Skeletal muscle cell (primary cell): ENCODE measurements at regions not wholly inside any gene's neighbourhood (a gene's known extent, or its start where the extent isn't known, plus 50 kb on each side); places are given as distances from the start of the nearest gene placed in this dataset.
"Not testable (repeated sequence)": the region's sequence is repeated elsewhere in the genome, so short reads cannot be mapped to it uniquely, and the experiment has no call there.

ENCODE experiments used
- DNase-seq: peaks from one replicate; pipeline ENCODE4 v3.0.0-alpha.2; 2010; ENCODE audit warnings: low read depth
- H3K4me3 ChIP-seq: 2 replicates; pipeline ENCODE4 v1.5.1; 2011; ENCODE audit warnings: low read depth, mild to moderate bottlenecking, control low read depth, low read length, moderate library complexity

DNA sequence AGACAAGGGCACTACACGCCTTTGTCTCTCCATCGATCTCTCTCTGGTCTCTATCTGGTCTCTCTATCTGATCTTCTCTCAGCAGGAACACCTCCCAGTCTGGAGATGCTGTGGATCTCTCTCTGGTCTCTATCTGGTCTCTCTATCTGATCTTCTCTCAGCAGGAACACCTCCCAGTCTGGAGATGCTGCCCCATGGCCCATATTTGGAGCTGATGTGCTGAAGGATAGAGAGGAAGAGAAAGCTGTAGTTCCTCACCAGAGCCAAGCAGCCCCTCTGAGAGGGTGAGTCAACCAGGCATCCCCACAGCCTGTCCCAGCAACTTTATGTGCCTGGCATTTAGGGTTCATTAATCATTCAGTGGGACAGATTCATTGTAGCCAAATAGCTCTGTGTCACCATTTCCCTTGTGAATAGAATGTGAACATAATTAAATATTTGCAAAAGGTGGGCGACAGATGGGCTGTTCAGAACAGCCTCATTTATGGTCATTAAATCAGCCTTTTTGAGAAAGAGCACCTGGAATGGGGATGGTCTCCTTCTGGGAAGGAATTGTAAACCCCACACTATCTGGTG is 189.3 kb upstream of the MAST4 start:
- no peak for DNase-seq
- H3K4me3 ChIP-seq = no peak overlapping the region

DNA sequence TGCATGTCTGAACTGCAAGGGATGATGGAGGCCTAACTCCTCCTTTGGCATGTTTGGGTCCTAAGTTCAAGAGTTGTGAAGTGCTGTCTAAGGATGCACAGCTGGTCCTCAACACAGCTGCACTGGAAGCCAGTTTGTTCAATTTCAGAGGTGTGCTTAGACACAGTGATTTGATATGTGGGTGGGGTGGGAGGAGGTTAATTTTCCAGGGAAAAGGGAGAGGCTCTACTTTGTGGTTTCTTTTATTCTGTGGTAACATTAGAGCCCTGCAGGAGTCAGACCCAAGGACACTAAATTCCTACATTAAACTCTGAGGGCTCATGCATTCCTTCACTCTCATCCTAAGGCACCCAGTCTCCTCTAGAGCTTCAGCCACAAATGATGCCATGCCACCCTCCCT is 188.4 kb upstream of the MAST4 start:
- no peak for DNase-seq
- no peak overlapping the region for H3K4me3 ChIP-seq

DNA sequence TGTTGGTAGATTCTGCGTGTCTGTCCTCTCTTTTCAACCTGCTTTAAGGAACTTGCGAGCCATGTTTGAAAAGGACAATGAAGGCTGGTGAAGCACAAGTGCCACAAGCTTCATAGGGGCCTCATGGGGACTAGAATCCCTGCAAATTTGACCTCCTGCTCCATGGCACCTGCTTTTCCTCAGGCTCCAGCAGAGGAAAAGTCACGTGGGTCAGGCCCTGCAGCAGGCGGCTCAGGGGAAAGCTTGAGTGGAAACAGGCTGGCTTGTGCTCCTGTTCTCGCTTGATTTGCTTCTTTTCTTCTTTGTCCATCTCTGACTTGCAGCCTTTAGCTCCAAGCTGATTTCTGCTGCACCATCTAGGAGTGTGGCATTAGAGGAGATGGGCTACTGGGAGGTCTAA is 187.6 kb upstream of the MAST4 start:
- no peak overlapping the region for H3K4me3 ChIP-seq
- DNase-seq = no peak

DNA sequence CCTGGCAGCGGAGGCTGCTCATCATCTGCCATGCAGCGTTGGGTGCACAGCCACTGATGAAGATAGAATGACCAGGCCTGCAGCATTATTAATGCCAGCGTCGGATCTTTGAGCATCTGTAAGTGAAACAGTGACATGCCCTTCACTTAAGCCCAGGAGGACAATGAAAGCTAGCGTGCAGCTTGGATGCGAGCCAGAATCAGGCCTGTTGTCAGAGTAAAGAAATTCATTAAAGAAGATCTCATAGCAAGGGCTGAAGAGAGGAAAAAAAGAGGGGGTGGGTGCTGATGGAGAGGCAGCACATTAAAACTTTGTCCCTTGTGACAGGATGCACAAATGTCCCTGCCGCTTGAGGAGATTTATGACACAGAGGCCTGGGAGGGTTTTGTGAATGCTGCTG is 186.1 kb upstream of the MAST4 start:
- H3K4me3 ChIP-seq = no peak overlapping the region
- DNase-seq = no peak

DNA sequence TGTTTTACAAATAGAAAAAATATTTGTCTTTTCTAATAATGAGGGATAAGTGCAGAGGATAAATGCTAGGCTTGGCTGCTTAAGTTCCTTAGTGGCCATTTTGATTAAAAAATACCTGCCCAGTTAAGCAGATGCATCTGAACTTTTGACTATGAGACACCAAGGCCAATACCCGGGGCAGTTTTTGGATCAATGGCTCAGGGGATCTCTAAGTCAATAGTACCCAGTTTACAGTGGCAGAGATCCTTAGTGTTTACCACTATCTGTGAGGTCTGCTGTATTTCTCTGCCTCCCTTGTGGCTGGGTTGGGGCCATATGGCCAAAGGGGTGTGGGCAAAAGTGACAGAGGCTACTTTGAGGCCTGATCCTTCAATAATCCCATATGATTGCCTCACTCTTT is 184.5 kb upstream of the MAST4 start:
- no peak for DNase-seq

DNA sequence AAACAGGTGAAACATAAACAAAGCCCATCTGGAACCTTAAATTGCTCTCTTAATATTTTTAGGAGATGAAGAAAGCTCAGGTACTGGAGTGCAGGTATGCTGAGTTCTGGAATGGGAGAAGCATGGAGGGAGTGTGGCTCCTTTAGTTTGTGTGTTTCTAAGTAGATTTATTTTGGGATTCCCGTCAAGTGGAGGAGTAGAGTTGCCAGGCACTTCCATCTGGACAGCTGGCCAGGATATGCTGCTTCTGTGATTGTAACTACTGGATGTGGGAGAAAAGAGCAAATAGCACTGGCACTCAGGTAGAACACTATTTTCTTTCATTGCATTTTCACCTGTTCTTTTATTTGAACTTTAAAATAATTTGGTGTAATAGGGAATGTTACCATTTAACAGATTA is 182.3 kb upstream of the MAST4 start:
- no peak overlapping the region for H3K4me3 ChIP-seq
- DNase-seq = no peak

More for the DNA sequence above, 184.5 kb upstream of the MAST4 start:
- no peak overlapping the region for H3K4me3 ChIP-seq

DNA sequence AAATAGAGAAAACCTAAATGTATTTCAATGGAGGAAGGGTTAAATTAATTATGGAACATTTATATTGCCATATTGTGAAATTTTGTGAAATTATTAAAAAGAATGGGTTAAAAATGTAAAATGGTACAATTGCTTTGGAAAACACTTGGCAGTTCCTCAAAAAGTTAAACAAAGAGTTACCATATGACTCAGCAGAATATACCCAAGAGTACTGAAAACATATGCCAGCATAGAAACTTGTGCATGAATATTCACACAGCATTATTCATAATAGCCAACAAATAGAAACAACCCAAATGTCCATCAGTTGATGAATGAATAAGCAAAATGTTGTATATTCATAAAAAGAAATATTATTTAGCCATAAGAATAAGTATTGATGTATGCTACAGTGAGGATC is 181.0 kb upstream of the MAST4 start:
- no peak for DNase-seq
- no peak overlapping the region for H3K4me3 ChIP-seq

DNA sequence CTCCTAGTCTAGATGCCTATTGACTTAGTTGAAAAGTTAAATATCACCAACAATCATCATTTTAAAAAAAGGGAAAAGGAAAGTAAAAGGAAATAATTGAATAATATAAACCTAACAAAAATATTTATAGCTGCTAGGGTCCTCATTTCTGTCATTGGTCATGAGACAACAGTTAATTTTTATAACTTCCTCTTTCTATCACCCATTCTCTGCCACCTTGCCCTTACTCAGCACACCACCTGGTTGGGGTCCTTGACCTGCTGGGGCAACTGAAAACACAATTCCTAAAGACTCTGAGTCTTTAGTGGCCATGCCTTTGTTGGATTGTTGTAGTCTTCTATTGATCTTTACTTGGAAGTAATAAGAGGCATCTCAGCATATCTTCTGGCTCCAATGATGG is 179.5 kb upstream of the MAST4 start:
- DNase-seq = no peak

DNA sequence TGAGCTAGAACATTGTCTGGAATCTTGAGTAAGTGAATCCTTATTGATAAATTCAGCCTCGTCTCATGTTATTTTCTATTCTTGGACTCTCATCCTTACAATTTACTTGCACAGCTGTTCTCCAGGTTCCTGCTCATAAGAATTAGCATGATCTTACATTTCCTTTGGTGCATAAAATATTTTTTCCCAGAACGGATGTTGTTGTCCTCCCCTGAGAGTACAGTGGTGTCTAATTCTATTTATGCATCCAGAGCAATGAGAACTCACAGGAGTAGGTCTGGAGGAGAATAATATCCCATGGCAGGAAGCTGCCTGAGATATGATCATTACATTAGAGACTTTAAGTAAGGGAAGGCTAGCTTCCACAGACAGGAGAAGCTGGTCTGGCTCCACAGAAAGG is 178.4 kb upstream of the MAST4 start:
- H3K4me3 ChIP-seq = no peak overlapping the region
- DNase-seq = no peak

More for the DNA sequence above, 179.5 kb upstream of the MAST4 start:
- H3K4me3 ChIP-seq = no peak overlapping the region

DNA sequence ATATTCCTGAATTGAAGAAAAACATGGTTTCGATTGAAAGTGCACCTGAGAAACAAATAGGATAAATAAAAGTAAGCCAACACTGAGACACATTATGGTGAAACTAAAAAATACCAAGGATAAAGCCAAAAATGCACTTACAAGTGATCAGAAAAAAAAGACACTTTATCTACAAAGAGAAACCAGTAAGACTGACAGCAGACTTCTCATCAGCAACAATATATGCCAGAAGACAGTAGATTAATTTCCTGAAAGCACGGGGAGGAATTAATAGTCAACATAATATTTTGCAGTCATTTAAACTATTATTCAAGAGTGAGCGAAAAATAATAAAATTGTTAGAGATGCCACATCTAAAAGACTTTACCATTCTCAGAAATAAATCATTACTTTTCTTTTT is 172.7 kb upstream of the MAST4 start:
- H3K4me3 ChIP-seq = no peak overlapping the region
- DNase-seq = no peak

DNA sequence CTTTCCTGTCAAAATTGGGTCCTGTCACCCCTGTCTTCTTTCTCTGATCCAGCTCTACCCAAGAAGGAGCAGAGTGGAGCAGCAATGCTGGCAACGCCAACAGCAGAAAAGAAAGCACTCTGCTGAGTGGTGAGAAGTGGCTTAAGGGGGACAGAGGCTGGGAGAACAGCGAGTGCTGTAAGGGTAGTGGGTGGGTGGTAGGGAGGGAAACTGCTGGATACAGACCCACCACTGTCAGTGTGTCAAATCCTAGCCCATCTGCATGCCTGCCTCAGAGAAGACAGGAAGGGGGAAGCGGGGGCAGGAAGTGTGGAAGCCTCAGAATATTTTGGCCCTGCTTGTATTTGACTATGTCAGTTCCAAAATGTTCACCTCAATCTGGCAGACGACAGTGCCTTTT is 170.4 kb upstream of the MAST4 start:
- DNase-seq = no peak

DNA sequence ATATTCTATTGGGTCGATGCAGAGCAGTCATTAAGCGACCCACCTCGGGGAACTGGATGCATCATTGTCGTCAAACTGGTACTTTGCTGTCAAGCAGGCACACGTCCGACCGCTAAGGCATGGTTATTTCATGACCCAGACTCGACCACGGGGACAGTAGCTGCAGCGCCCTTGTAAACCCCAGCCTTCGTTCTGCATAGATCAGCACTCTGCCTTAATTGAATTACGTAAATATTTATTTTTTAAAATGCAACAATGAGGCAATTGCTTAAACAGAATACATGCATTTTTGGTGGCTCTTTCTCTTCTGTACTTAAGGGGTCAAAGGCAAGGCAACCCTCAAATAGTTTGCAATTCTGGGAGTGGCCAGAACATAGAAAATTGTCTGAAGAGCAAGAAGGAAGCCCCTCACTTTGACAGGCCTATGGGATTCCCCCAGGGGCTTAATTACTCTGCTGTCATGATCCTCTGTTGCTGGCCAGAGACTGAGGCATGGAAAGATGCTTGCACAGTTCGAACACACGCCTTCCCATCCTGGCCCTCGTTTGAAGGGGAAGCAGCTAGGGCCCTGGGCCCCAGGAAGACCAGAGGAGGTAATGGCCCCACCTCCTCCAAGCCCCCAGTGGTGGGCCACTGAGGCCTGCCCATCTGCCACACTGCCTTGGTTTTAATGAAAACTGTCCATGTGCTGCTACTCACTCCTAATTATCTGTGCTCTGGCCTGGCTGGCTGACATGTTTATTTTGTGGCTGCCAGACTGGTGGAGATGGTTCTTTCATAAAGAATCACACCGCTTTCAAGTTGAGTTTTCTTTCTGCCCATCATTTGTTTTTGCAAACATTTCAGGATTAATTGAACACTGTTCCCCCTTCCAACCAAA is 169.7 kb upstream of the MAST4 start:
- H3K4me3 ChIP-seq = no peak overlapping the region
- DNase-seq = no peak

More for the DNA sequence above, 170.4 kb upstream of the MAST4 start:
- no peak overlapping the region for H3K4me3 ChIP-seq

DNA sequence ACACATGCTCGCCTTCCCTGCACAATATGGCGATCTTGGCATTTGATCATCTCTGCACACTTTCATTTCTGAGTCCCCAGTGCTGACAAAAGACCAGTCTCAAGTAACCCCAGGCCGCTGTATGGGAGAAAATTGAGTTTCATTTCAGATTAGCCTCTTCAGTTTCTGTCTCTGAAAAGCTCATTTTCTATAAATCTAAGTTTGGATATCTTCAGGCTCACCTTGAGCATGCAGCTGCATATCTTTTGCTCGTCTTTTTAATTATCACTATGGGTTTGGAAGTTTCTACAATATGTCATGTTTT is 169.1 kb upstream of the MAST4 start:
- no peak overlapping the region for H3K4me3 ChIP-seq
- DNase-seq = no peak

DNA sequence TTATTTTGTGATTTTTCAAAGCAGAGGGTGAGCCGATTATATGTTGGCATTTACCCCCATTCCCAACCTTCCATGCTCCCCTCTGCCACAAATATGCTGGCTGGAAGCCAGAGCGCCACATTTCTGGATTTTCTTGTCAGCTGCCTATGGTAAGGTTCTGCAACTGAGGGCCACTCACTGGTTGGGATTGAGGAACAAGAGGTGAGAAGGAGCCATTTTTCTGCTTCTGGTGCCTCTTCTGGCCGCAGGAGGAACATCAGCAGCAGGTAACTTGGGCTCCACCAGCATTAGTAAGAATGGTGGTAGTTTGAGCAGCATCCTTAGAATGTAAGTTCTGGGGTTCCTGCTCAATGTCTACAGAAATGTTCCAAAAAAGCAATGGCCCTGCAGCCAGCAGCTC is 159.5 kb upstream of the MAST4 start:
- H3K4me3 ChIP-seq = no peak overlapping the region
- no peak for DNase-seq

DNA sequence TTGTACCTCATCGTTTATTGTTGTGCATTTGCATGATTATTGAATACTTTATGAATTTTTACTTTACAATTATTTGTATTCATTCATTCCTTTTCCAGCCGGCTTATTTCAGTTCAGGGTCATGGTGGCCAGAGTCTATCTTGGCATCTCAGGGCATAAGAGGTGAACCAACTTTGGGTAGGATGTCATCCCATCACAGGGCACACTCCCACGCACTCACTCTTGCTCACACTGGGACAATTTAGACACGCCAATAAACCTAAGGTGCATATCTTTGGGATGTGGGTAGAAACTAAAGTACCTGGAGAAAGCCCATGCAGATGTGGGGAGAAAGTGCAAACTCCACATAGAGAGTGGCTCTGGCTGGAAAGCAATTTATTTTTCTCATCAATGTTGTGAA is 158.1 kb upstream of the MAST4 start:
- H3K4me3 ChIP-seq = no peak overlapping the region
- DNase-seq = no peak

DNA sequence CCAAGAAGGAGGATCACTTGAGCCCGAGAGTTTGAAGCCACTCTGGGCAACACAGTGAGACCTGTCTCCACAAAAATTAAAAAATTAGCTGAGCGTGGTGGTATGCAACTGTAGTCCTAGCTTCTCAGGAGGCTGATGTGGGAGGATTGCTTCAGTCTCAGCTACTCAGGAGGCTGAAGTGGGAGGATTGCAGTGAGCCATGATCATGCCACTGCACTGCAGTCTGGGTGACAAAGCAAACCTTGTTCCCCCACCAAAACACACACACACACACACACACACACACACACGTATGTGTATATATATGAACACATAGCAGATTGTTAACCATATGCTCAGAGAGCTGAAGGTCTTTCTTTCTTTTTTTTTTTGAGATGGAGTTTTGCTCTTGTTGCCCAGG is 157.5 kb upstream of the MAST4 start:
- H3K4me3 ChIP-seq = no peak overlapping the region

DNA sequence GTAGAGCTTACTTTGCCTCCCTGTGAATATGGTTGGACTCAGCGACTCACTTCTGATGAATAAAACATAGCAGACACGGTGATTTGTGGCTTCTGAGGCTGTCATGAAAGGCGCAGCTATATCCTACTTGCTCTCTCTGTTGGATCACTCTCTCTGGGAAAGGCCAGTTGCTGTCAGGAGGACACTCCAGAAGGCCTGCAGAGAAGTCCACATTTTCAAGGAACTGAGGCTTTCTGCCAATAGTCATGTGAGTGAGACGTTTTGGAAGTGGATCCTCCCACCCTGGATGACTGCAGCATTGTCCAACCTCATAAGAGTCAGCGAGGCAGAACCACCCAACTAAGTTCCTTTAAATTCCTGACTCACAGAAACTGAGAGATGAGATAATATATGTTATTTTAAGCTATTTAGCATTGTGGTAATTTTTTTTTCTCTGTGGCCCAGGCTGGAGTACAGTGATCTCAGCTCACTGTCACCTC is 156.0 kb upstream of the MAST4 start:
- no peak for DNase-seq
- no peak overlapping the region for H3K4me3 ChIP-seq

More for the DNA sequence above, 157.5 kb upstream of the MAST4 start:
- no peak for DNase-seq

DNA sequence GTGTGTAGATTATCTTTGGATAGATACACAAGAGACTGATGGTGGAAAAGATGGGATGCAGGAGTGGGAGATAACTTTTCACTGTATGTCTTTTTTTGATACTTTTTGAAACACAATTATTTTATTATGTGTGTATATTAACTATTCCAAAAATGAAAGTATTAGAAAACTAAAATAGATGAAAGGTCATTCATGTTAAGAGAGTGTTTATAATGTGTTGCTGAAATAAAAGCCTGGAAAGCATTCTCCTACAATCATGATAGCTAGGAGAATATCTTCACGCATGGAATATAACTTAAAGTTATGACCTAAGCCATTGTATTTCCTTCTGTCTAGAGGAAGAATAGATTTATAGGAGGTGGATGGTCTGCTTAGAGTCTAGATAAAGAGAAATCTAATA is 154.8 kb upstream of the MAST4 start:
- H3K4me3 ChIP-seq = no peak overlapping the region
- DNase-seq = no peak

DNA sequence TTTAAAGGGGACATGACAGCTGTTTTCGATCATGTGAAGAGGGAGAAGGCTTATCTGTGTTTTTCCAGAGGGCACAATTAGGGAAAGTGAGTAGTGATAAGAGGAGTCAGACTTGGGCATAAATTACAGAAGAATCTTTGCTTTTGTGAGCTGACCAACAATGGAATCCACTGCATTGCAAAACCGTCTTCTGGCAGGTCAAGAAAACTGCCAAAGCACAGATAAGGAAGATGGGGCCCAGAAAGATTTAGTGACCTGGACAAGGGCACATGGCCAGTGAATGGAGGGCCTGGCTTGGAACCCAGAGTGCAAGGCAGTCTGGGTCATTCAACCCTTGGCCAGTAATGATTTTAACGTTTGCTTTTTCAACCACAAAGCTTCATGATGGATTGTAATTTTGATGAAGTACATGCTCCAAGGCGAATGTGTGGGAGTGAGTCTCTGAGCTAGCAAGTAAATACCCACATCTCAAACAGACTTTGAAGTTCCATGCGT is 153.2 kb upstream of the MAST4 start:
- no peak overlapping the region for H3K4me3 ChIP-seq
- no peak for DNase-seq

DNA sequence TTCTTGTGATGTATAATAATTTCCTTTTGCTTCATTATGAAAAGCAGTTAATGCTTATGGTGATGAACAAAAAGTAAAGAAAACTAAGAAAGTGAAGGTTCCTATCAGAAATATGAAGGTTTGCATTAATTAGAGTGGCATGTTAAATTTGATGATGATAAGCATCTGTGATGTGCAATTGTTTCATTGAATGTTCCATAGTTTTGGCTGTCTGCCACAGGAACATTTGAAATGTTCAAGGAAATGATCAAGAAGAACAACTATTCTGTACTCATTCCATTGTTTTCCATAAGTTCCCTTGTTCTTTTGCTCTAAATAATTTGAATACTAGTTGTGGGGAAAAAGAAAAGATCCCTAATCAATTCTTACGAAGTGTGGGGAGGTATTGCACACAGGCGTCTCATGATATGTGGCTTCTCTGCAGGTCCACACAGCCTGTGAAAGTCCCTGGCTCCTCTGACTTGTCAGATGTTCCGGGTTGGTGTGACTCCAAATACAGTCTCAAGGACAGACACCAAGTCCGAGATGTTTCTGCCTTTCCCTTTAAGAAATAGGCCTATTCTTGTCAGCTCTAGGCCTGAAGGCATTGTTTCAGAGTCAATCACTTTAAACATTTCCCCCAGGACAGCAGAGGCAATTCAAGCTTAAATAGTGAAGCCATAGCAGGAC is 152.6 kb upstream of the MAST4 start:
- no peak overlapping the region for H3K4me3 ChIP-seq
- DNase-seq = no peak

DNA sequence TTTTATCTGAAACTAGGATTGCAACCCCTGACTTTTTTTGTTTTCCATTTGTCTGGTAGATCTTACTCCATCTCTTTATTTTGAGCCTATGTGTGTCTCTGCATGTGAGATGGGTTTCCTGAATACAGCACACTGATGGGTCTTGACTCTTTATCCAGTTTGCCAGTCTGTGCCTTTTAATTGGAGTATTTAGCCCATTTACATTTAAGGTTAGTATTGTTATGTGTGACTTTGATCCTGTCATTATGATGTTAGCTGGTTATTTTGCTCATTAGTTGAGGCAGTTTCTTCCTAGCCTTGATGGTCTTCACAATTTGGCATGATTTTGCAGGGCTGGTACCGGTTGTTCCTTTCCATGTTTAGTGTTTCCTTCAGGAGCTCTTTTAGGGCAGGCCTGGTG is 148.1 kb upstream of the MAST4 start:
- not testable (repeated sequence) for DNase-seq, H3K4me3 ChIP-seq
